Stimulated activated CD4-positive, alpha-beta T cell treated with anti-CD3 and anti-CD28 coated beads, Interleukin-15, amount 100 ng/mL, for 48 hours (primary cell): ENCODE measurements at regions not wholly inside any gene's neighbourhood (a gene's known extent, or its start where the extent isn't known, plus 50 kb on each side); places are given as distances from the start of the nearest gene placed in this dataset.
"Not testable (repeated sequence)": the region's sequence is repeated elsewhere in the genome, so short reads cannot be mapped to it uniquely, and the experiment has no call there.

Experiments
- DNase-seq, 2 donors: peaks; one replicate each; pipeline ENCODE4 v3.0.0-alpha.2; 2020; ENCODE audit warnings: low read depth in 2 of 2

DNA sequence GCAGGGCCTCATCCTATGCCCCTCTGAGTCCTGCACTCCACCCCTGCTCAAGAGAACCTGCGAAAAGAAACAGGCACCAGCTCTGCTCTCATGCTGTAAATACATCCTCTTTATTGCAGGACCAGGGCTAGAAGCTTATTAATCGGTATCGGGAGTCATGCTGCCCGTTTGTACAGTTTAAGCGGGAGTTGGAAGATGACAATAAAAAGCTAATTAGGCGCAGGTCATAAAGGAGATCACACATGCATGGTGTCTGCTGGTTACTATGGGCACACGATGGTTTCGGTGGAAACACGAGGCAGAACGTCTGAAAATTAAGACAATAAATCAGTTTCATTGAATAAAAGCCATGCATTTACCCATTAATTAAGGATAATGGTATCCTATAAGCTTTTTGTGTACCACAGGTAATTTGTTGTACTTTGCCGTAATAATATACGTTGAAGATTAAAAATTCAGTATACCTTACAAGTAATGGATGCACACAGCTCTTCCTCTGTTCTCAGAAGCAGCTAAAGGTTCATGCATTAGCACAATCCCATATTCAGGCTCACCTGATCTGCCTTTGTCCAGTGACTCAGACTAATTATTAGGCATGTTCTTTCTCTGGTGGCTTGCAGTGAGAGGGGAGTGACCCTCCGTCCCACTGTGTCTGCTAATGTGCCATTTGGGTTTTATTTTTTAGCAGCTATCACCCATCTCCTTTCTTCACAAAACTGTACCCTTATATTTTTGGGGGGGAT, 406.0 kb downstream of the TSHZ3 start:
- no peak for DNase-seq

DNA sequence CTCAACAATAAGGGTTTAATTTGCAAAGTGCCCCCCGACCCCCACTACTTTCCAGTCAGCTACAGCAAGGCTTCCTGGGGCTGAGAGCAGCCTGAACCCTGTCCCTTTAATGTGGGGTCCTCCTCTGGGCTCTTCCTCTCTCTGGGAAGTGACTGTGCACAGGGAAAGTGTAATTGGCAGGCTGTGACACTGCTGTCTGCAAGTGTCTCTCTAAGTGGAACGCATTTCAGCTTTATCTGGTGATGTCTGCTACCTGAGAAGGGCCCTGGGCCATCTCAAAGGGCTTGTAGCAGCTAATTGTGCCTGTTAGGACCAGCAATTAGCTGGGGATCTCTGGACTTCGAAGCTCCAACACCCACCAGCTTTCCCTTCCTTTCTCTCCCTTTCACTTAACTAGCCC, 406.6 kb downstream of the TSHZ3 start:
- DNase-seq: no peak

DNA sequence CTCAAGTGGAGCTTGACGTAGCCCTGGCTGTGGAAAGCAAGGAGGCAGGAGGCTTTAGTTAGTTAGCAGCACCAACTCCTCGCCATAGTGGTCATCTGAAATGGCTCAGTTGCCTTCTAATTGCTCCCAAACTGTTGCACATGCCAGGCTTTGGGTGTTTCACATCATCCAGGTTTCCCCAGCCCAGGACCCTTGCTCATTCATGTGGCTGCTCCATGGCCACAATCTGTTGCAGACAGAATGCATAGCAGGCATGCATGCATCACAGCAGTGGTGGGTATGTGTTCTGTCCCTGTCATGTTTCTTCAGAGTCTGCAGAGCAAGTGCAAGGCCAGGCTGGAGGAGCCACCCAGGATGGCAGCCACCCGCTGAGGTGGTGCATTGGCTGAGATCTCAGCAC, 407.6 kb downstream of the TSHZ3 start:
- DNase-seq: no peak

DNA sequence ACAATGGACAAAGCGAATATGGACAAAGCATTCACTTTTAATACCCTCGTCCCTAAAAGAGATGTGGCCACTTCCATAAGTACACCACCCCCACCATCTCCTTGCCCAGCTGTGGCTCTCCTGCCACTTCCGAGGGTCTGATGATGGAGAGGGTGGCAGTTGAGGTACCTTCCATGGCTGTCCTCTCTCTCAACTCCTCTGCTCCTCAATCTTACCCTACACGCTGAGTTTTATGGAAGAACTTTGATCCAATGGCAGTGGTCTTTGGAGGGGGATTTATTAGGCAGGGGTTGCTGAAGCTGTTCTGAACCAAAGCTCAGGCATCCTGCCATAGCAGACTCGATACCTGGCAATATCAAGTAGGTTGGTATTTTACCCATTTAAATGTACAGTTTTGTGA, 413.0 kb downstream of the TSHZ3 start:
- no peak for DNase-seq

DNA sequence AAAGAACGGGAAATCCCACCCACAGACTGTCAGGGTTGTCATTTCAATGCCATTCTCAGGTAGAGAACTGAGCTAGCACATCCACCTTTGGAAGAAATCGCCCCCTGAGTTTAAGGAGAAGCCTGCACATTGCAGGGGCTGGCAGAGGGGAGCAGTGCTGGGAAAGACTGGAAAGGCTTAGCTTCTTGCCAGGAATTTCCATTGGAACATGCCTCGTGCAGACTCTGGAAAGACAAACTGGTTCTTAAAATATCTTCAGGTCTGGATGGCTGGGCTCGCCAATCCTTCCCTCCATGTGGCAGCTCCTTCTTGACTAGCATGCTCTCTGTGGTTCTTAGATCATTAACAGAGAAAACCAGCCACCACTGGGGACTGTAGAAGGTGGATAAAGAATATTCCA, 414.1 kb downstream of the TSHZ3 start:
- no peak for DNase-seq

DNA sequence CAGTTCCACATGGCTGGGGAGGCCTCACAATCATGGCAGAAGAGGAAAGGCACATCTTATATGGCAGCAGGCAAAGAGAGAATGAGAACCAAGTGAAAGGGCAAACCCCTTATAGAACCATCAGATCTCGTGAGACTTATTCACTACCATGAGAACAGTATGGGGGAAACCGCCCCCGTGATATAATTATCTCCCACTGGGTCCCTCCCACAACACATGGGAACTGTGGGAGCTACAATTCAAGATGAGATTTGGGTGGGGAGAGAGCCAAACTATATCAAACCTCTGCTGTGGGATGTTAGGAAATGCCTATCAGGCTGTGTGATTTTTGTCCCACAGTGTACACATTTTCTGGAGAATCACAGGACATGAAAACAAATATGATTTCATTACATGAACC, 415.8 kb downstream of the TSHZ3 start:
- DNase-seq: not testable (repeated sequence)

DNA sequence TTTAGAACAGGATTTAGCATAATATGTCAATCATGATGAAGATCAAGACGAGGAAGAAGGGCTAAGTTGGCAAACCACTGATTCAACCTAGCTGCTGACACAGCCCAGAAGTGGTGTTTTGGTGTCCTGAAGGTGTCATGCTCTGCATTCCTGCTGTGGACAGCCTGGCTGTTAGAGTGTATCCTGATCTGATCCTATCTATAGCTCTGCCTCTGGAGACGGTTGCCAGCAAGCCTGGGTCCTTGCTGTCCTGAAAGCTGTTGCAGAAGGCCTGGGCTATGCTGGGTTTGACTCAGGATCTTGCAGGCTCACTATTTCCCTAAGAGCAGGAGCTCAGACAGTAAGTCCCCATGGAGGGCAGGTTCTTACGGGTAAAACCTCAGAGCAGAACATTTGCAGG, 416.4 kb downstream of the TSHZ3 start:
- DNase-seq: no peak

DNA sequence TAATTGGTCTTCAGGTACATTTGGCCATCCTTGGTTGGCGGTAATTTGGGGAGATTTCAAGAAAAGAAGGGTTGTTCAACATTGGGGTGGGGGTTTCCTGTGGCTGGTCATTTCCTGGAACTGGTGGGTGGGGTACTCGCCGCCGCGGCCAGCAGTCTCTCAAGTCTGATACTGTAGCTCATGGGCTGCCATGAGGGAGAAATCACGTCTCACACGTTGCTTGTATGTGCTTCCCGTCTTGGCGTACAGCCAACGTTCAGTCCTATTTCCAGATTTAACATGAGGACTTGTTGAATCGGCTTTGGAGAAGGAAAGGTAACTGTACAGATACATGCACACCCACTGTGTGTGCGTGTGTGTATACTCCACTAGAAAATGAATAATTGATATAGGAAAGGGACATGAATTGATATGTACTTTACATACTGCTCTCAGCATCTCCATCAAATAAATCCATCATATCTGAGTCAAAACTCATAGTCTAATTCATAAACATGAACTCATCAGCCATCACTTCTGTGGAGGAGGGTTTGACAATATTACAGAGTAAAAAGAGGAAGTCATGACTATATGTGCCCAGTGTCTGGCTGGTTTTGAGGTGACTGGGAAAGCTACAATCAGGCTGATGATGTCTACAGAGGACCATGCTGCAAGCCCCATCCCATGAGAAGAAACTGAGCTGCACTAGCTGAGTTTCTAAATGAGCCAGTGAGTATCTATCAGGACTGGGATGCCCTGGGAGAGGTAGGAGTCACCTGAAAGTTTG, 418.1 kb downstream of the TSHZ3 start:
- DNase-seq: no peak

DNA sequence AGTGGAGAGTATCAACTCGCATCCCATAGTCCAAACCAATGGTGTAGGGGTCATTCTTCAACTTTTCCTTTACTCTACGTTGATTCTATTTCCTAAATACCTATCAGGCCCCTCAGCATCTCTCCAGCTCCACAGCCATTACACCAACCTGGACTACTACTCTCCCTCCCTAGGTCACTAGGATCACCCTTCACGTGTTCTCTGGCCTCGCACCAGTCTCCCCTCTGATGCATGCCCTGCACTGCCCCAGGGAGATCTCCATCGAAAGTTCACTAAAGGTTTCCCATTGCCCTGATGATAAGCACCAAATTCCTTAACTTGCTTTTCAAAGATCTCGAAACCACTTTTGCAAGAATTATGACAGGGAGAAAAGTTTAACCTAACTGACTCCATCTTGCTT, 421.5 kb downstream of the TSHZ3 start:
- DNase-seq: no peak

DNA sequence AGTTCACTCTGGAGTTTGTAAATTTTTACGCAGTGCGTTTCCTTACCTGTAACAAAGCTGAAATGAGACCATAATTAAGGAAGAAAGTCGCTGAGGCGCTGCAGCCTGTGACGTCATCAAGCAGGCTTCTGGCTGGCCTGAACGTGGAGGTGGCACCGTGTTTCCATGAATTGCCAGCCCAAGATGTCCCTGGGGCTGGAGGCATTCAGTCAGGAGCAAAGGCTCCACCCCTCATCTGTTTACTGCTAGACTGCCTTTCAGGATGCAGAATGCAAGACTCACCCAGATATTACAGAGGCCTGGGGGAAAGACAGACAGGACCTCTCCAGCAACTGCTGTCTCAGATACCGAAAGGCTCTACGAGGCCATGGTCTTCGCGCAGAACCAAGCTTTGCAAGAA, 424.6 kb downstream of the TSHZ3 start:
- DNase-seq: no peak

DNA sequence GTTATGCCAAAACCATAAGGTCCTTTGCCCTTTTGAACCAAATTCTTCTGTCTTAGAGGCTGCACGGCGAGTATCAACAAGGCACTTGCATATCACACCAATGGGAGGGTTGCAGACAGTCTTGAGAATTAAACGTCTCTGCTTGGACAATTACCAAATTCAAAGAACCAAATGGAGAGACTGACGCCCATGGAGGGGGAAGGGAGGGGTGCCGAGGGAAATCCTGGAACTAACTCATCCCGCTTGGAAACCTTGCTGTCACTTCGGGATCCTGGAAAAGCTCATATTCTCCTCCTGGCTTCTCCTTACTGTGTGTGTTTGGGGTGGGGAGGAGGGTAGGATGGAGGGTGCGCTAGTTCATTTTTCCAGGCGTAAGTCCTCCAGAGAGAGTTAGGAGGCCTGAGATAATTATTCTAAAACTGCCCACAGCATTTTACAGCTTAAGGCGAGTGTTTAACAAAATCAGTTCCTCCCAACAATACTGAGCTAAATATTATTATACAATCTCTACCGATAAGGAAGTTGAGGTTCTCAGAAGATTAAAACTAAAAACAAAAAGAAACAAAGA, 425.1 kb downstream of the TSHZ3 start:
- DNase-seq: no peak

DNA sequence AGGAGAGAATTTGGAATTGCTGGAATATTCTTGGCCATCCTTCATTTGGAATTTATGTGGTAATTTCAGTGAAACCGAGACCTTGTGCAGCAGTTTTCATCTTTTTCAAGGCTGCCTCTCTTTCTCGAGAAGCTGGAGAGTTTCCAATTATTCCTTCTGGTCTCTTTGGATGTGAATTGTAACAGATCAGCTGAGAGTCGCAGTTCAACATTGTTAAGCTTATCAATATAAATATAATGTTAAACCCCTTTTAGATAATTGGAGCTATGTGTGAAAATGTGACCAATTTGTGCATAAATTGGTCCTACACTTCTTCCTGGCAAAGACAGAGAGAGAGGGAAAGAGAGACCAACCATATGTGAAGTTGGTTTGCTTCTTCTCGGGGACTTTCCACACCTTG, 425.6 kb downstream of the TSHZ3 start:
- DNase-seq: no peak

DNA sequence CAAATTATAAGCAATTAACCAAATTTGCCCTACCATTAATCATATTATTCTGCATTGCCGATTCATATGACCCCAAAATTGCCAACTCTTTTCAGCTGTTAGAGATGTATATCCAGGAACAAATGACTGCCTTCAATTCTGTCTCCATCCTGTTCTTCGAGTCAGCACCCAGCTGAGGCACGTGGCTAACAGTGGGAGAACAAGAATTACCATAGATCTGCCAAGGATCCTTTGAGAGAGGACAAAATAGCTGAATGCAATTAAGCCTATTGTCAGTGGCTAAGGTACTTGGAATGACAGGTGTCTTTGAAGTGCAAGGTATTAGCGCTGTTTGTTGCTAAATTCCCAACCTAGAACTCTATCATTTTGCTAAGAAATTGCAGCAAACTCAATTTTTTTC, 426.1 kb downstream of the TSHZ3 start:
- no peak for DNase-seq

DNA sequence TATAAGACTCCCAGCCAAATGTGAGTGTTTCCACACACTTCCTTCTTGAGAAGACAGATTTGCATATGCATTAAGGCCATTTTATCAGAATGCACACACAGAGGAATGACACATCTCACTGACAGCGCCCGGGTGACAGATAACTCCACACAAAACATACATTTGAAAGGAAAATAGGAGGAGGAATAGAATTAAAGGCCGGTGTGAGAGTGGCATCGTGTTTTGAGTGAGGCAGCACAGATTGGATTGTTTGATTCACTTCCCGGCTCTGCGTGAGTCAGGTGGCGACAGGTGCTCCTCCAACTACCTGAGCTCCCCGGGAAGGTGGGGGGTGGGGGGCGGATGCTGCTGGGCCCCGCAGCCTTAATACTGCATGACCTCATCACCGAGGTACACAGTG, 429.0 kb downstream of the TSHZ3 start:
- no peak for DNase-seq

DNA sequence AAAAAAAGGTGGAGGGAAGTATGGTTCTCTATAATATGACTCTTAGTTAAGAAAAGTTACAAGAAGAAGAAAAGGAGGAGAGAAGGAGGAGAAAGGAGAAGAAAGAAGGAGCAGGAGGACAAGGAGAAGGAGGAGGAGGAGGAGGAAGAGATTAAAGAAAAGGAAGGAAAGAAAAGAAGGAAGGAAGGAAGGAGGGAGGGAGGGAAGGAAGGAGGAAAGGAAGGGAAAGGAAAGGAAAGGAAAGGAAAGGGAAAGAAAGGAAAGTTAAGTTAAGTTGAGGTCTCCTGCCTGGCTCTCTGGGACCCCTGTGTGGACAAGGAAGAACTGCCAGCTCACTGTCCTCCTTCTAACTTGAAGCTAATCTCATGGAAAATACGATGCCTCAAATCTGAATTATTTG, 429.5 kb downstream of the TSHZ3 start:
- DNase-seq: no peak

DNA sequence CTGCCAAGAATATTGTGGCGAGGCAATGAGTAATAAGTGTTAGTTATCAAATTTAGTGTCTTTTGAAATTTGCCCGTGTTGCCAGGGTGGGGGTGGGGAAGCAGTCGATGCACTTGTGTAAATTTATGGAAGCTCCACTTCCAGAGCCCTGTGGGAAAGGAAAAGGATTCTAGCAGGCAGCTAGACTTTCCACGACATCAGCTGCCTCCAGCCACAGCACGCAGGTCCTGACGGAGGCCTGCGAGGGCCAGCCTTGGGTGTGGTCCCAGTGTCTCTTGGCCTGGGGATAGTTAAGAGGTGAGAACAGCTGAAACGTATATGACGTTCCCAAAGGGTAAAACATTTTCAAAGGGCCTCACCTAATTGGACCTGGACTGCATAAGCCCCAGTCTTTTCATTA, 433.0 kb downstream of the TSHZ3 start:
- DNase-seq: no peak

DNA sequence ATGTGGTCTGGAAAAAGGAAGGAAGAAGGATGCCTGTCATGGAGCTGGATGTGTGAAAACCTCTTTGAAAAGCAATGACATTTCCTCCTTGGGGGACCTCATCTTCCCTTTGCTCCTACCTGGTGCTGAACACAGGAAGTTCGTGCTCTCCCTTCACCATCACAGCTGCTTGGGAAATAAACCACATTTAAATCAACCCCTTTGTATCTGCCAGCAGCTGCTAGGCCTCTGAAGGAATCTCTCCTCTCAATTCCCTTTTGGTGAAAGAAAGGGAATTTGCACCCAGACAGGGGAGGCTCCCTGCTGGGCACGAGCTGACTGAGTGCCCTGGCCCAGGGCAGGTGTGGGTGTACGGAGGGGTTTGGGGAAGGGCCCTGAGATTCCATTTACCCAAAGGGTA, 437.7 kb downstream of the TSHZ3 start:
- no peak for DNase-seq

DNA sequence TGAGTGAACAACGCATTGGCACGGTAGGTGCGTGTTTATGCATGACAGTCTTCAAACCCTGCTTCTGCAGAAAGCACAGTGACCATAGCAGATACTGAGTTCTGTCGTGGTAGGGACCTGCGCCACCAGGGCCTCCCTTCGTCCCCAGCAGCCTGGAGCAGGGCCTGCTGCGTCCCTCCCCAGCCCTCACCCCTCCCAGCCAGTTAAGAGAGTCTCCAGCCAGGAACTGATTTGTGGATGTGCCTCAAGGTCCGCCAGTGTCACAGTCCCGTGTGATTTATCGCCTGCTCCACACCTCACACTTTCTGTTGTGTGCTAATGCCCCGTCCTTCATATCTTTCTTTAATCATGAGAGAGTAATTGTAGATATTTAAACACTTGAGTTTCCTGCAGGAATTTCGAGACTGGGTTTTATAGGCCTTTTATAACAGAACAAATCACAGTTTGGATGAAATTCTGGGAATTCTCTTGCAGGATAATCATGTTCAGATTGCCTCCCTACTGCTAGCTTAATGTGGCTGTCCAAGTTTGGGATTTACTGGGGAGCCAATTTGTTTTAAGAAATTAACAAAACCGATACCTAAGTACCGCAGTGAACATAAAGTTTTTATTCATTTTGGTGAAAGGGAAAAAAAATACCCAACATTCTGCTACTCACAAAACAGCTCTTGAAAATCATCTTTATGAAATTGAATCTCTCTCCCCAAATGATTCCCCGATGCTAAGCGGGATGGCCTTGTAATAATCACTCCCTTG, 438.6 kb downstream of the TSHZ3 start:
- DNase-seq: no peak

DNA sequence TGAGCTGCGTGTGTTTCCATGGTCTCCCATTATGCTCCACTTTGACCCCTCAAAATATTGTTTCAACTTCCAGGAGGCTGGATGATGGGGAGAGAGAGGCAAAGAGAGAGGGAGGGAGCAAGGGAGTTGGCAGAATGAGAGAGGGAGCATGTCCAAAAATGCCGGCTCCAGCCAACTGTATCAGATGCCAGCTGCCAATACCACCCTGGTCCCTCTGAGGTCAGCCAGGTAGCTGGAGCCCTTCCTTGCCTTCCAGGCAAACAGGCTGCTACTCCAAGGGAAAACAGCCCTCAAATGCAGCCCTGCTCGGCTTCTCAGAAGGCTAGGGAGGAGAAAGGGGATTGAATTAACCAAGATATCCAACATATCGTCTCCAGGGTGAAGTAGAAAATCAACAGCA, 440.0 kb downstream of the TSHZ3 start:
- DNase-seq: no peak

DNA sequence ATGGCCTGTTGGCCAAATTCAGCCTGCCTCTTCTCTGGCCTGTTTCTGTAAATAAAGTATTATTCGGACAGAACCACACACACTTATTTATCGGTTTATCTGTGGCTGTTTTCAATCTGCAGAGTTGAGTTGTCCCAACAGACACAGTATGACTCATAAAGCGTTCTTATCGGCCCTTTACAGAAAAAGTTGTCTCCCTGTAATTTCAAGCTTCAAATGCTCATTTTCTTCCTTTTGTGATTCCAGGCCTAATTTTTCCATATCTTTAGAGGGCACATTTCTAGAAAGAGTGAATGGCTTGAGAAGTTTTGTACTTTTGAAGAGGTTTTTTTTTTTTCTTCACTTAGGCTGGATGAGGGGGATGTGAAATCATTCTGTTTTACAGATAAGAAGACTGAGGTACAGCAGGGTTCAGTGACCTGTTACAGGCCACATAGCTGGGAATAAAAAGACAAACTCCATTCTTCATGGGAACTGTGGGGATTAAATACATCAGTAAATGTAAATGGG, 440.9 kb downstream of the TSHZ3 start:
- no peak for DNase-seq

DNA sequence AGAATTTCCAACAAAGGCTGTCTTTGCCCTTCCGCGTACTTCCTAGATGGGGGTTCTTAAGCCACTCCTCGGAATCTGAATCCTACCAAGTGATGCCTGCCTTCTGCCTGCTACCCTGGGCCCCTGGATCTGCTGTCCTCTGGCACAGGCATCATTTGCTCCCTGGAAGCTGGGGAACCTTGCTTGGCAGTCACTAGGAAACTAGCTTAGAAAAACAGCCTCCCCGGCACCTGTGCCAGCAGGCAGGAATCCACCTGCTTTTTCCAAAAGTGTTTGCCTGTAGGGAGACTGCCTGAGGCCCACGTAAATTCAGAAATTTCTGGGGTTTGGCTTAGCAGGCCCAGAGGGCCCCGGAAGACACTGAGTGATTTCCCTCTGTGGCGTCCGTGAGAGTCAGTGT, 442.4 kb downstream of the TSHZ3 start:
- DNase-seq: no peak

DNA sequence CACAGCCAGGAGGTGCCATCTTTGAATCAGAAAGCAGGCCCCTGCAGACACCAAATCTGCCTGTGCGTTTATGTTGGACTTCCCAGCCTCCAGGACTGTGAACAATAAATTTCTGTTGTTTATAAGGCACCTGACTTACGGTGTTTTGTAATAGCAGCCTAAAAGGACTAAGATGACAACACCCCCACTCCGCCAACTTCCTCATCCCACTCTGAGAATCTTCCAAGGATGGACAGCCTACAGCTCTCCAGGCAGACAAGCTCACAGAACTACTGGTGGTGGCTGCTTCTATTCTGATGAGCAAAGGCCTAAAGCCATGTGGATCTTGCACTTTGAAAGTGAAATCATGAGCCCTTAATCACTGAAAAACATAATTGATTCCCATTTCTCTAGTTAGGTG, 449.2 kb downstream of the TSHZ3 start:
- DNase-seq: no peak
